ENCODE measurements at regions not wholly inside any gene's neighbourhood (a gene's known extent, or its start where the extent isn't known, plus 50 kb on each side); places are given as distances from the start of the nearest gene placed in this dataset.

DNA sequence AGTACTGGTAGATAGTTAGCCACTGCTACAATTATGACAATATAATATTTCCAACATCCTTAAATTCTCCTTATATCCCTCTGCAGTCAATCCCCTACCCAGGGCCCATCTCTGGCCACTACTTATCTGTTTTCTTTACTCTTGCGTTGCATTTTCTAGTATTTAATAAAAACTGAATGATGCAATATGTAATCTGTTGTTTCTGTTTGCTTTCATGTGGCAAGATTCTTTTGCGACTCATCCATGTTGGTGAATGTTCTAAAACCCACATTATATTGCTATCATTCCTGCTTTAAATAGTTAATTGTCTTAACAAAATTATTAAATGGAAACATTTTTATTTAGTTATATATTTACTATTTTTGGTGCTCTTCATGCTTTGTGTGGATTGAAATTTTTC is 338.5 kb downstream of the MDFIC start:
- TF ChIP-seq POLR2A (IDR thresholded peaks at IDR 0.05) = no peak
- TF ChIP-seq, protein P1, sequence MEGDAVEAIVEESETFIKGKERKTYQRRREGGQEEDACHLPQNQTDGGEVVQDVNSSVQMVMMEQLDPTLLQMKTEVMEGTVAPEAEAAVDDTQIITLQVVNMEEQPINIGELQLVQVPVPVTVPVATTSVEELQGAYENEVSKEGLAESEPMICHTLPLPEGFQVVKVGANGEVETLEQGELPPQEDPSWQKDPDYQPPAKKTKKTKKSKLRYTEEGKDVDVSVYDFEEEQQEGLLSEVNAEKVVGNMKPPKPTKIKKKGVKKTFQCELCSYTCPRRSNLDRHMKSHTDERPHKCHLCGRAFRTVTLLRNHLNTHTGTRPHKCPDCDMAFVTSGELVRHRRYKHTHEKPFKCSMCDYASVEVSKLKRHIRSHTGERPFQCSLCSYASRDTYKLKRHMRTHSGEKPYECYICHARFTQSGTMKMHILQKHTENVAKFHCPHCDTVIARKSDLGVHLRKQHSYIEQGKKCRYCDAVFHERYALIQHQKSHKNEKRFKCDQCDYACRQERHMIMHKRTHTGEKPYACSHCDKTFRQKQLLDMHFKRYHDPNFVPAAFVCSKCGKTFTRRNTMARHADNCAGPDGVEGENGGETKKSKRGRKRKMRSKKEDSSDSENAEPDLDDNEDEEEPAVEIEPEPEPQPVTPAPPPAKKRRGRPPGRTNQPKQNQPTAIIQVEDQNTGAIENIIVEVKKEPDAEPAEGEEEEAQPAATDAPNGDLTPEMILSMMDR (IDR thresholded peaks at IDR 0.05) = no peak
